Right lobe of liver (tissue), 4 donors: ENCODE measurements at regions not wholly inside any gene's neighbourhood (a gene's known extent, or its start where the extent isn't known, plus 50 kb on each side); places are given as distances from the start of the nearest gene placed in this dataset.

ENCODE experiments used
- POLR2A ChIP-seq: fragments of 450-650 bp; IDR thresholded peaks from one replicate; pipeline ENCODE4 v1.6.1; 2017; ENCODE audit warnings: antibody characterized with exemption, mild to moderate bottlenecking
- TF ChIP-seq, protein P1 (sequence below), 4 donors: fragments of 200-600 bp in 3 of 4; fragments of 450-650 bp in 1 of 4; IDR thresholded peaks; one replicate each; pipeline versions ENCODE4 v1.5.1 to v1.8.0; 2016 to 2022; ENCODE audit warnings: antibody characterized with exemption in 4 of 4, mild to moderate bottlenecking in 2 of 4
- donor health status: DM: no; HTN: no; CAD: no.
- donor health status: DM: no; HTN: no; CAD: no.
- donor health status: DM: no; HTN: yes; CAD: no.

DNA sequence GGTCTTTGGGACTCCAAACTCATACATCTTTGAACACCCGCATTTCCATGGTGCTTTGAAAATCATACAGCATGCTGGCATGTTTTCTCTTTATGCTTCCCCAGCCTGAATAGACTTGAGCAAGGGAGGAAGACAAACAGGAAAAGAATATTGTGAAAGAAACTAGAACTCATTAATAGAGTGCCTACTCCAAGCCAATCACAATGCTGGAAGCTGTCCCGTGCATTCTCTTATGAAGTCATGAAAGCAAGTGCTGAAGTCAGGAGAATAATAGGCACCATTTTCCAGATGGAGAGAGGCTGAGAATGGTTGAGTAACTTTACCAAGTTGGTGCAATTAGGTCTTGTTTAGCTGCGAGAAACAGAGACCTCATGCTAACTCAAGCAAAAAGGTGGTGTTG is 102.5 kb upstream of the PTPRT start:
- TF ChIP-seq, protein P1, sequence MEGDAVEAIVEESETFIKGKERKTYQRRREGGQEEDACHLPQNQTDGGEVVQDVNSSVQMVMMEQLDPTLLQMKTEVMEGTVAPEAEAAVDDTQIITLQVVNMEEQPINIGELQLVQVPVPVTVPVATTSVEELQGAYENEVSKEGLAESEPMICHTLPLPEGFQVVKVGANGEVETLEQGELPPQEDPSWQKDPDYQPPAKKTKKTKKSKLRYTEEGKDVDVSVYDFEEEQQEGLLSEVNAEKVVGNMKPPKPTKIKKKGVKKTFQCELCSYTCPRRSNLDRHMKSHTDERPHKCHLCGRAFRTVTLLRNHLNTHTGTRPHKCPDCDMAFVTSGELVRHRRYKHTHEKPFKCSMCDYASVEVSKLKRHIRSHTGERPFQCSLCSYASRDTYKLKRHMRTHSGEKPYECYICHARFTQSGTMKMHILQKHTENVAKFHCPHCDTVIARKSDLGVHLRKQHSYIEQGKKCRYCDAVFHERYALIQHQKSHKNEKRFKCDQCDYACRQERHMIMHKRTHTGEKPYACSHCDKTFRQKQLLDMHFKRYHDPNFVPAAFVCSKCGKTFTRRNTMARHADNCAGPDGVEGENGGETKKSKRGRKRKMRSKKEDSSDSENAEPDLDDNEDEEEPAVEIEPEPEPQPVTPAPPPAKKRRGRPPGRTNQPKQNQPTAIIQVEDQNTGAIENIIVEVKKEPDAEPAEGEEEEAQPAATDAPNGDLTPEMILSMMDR (IDR thresholded peaks at IDR 0.05), result no peak
- no peak for TF ChIP-seq POLR2A
